Colon (tissue), 2 donors: ENCODE measurements at regions not wholly inside any gene's neighbourhood (a gene's known extent, or its start where the extent isn't known, plus 50 kb on each side); places are given as distances from the start of the nearest gene placed in this dataset.

Source experiments
- FAIRE-seq: peaks from 2 replicates; lab custom pipeline; 2012; peaks lifted over from hg19 to GRCh38; lab: Jason Lieb, UNC
- donor health status: control.
- donor health status: control.

DNA sequence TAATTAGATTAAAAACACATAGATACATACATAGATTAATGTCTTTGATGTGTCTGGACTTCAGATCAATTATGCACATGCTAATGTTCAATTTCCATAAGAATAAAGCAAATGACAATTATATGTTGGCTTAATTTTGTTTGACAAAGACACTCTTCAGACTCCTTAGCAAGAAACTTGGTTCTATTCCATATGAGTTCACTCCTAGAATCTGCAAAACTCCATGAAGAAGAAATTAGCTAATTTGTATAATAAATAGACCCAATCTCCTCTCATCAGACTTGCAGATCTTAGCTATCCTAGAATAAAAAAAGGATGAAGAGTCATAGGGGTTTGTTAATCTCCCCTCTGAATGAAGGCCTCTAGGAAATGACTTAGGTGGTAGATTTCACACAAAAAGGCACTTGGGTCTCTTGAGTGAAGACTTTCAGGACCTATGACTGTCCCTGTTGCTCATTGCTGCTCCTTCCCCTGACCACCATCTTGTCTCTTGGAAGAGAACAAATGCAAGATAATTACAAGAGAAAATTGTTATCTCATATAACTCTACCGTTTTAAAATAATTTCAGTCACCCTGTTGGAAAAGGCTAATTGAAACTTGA lies 302.2 kb downstream of the EFNB2 start:
- no peak for FAIRE-seq

DNA sequence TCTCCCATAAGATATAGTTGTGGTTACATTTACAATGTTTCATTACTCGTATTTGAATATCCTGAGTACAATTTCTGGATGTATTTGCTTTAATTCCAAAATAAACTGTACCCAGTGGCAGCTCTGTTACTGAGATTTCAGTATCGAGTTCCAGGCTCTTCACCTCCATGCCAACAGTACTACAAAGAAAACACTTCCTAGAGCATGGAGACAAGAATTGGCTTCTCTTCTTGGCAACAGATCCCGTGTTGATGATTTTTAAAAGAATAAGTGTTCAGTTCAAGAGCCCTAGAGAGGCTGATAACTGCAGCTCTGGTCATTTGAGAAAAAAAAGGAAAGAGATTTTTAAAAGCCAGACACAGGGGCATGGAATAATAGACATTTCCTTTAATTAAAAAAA lies 302.8 kb downstream of the EFNB2 start:
- no peak for FAIRE-seq

DNA sequence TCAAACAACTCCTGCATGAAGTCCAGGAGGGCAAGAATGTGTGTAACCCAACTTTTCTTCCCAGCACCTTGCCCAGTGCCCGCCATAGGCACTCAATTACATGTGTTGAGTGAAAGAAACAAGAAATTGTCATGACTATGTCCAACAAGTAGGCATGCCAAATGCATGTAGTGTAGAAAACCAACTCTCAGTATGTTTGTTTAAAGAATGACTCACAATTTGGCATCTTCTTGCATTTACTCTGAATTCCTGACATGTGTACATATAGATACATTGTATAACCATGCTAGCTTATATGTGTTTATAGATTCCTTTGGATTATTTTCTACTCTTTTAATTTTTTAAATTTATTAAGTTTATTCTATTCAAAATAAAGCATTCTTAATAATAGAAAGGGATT lies 305.0 kb downstream of the EFNB2 start:
- peak; percentile 33 for FAIRE-seq

GRCh38 chr13:106225126-106225525 lies 310.3 kb downstream of the EFNB2 start:
- no peak for FAIRE-seq

DNA sequence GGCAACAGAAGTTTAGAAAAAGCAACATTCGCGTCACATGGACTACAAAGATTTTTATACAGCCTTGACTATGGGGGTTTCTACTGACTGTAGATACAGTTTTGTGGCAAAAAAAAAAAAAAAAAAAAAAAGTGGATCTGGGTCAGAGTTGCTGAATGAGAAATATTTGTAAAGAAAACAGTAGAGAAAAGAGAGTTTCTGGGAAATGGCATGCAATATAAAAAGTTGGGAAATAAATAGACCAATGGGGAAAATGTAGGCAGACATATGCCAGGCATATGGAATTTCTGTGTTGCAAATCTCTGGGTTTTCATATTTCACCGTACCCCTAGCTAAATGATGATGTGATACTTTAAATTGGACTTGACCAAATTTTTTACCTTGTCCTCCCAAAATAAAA lies 315.3 kb downstream of the EFNB2 start:
- FAIRE-seq: no peak

GRCh38 chr13:106213028-106213757 lies 322.3 kb downstream of the EFNB2 start:
- FAIRE-seq: no peak

DNA sequence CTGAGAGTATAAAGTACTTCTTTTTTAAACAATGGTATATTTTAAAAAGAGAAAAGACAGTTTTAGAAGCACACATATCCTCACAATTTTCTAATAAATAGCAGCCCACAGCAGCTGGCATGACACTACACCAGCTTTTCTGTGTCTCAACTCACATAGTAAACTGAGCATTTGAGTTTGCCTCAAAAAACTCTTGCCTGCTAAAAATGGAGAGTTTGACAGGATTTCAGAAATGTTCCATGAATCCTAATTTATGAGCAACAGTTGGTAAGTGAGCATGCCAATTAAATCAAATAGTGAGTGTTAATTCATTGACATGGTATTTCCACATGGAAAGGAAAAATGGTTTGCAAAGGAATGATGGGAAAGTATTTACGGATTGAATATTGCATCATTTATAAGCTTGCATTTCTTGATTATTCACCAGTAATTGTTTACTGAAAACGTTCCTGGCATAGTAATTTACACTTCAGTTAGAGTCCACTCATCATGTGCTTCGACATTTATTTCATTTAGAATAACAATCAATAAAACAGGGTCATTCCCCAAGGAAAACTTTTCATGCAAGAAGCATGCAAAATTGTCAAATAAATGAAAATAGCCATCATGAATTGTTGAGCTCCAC lies 323.0 kb downstream of the EFNB2 start:
- no peak for FAIRE-seq

DNA sequence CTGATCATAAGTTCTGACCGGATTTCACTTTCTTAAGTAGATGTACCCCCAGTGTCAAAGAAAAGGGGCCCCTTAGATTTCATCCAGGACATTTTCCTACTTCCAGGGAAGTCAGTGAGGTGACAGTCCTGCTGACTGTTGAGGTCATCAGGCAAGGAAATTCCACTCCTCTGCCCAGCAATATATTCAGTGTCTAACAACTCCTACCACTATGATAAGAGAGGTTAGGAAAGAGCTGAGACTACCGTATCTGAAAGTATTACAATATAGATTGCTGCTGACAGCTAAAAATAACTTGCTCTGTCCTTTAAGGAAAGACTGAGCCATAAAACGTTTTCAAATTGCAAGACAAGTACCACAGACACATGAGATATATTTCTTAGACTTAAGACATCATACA lies 325.1 kb downstream of the EFNB2 start:
- no peak for FAIRE-seq

DNA sequence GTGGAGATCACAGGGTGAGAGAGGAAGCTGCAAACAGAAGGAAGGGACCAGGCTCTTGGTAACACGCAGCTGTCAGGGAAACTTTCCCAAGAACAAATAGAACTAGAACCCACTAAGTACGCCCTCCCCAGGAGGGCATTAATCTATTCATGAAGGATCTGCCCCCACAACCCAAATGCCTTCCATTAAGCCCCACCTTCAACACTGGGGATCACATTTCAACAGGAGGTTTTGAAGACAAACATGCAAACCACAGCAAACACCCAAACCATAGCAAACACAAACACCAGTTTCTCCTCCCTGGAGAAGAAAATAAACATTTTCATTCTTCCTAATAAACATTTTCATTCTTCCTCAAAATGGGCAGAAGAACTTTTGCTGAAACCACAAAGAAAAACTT lies 329.6 kb downstream of the EFNB2 start:
- FAIRE-seq: no peak

DNA sequence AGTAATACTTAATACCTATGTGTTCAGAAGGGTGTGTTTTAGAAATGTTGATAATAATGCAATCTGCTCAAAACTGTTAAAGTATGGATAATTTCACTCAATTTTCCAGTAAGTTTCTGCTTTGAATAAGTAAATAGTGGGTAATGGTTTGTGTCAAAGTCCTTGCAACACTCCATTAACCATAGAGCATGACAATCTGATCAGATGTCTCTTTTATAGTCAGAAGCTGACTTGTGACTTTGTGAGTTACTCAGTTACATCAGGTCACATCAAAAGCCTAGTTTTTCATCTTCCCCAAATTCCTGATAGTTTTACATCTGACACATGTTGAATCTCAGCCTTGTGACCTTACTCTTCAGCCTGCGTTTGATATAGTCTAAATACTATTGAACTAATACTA lies 338.0 kb downstream of the EFNB2 start:
- FAIRE-seq: no peak

DNA sequence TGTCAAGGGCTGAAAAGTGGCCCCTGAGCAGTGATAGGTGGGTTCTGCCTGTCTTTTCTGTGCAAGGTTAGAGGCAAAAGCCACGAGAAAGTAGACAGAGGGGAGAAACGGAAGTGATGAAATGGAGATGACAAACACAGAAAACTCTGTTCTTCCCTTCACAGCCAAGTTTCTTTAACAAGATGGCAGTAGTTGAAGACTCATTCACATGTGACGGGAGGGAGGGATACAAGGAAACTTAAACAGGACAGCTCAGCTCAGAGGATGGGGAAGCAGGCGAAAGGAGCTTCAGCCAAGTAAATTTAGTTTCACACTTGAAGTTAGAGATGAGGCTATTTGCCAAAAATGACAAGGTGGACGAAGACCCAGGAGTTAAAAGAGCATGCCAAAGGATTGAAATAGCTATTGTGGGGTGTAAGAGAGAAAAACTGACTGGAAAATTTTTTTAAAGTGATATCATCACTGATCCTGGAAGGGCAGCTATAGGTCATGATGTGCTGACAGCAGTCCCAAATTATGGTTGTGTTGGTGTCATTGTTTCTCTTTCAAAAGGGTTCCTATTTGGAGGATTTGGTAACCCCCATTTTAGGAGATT lies 347.9 kb downstream of the EFNB2 start:
- no peak for FAIRE-seq

DNA sequence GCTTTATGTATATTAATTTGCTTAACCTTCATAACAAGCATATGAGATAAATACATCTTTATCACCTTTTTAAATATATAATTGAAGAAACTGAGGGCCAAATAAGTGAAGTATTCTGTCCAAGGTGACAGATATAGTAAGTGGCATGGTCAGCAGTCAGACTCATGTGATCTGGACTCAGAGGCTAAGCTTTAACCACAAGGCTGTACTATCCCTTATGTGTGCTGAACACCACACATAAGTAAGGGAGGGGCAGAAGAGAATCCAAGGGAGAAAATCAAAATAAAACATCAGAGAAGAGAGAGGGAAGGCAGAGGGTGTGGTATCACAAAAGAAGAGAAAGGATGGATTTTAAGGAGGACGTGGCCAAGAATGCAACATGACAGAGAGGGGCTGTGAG lies 348.4 kb downstream of the EFNB2 start:
- FAIRE-seq: no peak

DNA sequence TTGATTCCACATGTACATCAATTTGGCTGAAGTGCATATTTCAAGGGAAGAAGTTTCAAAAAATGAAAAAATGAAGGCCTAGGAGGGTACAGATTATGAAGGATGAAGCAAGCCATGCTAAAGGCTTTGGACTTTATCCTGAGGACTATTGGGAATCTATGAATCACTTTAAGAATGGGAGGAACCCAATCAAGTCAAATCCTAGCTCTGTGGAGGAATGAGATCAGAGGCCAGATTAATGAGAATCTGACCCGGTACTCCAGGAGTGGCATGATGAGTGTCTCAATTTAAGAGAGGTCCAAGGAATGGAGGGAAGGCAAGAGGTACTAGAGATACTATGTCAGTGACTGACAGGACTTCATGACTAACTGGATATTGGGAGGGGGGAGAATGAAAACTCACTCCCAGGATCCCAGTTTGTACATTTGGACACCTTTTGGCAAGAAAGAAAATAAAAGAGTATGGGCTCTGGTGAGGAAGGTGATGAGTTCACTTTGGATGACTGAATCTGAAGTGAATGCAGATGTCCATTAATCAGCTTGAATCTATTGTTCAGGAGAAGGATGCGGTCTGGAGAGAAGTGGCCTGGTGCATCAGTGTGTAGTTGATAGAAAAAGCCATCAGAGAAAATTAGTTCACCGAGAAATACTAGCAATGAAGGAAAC lies 349.0 kb downstream of the EFNB2 start:
- no peak for FAIRE-seq

DNA sequence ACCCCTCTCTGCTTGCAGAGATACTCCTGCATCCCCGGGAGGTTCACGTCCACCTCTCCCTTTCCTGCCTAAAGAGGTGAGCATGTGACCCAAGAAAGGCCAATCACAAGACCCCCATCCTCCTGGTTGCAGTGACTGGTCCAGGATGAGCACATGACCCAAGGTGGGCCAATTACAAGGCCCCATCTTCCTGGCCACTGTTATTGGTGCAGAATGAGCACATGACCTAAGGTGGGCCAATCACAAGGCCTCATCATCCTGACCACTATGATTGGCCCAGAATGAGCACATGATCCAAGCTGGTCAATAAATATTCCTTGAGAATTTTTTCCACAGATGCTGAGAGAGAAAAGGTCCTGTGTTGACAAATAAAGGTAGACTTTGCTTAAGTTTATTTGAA lies 350.7 kb downstream of the EFNB2 start:
- no peak for FAIRE-seq

DNA sequence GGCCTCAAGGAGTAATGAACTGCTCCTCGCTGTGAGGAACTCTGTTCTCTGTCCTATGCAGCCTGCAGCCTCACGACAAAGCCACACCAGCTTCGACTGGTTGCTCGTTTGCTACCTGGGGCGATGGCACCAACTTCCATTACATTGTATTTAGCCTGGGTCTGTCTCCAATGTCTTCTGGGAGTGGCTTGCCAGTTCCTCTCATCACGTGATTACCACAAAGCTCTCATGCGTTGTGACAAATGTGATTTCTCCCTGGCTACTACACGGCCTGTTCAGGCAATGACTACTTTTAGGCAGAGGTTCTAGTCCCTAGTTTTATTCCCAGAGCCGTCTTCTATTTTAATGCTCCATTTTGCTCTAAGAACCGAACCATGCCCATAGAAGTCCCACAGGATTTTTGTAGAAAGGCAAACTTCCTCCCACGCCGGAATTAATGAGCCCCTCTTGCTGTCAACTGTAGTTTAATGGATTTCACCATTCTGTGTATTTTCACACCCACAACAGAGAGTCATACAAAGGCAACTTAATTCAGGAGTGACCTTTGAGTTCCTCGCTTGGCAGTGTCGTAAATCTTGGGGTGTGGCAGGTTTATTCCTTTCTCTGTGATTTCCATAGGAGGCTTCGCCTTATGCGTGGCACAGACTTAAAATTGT lies 351.9 kb downstream of the EFNB2 start:
- FAIRE-seq: no peak

GRCh38 chr13:106182404-106182803 lies 353.1 kb downstream of the EFNB2 start:
- FAIRE-seq: no peak

DNA sequence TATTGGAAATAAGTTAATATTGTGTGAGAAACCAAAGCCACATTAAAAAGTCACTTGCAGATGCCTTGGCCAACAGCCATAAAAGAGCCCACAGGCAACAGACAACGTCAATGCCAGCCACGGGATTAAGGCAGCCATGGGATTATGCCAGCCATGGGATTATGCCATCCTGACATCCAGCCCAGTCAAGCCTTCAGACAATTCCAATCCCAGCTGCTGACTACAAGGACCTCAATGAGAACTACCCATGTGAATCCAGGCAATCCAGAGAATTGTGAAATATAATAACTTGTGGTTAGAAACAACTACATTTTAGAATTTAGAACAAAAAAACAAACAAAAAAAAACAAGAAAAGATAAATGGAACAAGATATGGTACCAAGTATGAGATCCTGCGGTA lies 356.6 kb downstream of the EFNB2 start:
- FAIRE-seq: no peak

DNA sequence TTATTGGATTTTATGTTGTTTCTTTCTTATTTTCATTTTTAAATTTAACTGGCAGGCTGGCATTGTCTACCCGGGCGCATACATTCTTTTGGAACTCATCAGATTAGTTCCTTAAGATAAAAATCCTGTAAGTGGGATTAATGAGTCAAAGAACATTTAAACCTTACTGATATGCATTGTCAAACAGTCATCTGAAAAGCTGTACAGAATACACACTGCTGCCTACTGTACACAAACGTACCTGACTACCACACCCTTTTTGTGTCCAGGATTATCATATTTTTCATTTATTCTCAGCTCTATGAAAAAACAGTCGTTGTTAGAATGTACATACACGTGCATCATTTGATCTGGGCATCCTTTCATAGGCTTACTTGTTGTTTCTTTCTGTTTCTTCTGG lies 358.3 kb downstream of the EFNB2 start:
- FAIRE-seq: no peak

GRCh38 chr13:106176117-106176516 lies 359.3 kb downstream of the EFNB2 start:
- FAIRE-seq: no peak

DNA sequence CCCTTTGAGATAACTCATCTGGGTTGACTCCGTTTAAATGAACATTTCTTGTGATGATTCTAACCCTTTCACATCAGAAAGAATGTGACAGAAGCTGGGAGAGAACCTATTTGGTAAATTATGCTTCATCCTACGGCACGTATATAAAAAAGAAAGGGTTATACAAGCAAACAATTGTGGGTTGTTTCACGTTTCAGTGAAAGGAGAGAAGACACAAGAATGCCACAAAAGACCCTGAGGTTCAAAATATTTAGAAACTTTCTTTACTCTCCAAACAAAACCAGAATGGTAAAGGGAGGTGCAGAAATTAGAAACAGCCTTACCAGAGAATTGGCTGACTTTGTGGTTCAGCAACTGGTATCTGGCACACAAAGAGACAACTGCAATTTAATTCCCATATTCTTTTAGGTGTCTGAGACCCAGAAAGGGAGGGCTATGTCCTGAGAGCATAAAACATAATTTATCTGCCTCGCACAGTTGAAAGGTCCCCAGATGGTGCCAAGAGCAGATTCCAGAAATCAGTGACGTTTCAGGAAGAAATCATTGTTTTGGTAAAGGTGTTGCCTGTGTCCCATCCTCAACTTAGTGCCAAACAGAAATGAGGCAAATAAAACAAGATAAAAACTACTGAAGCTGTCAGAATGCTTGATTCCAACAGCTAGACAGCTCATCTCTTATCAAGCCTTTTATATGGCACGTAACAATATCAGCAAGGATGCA lies 361.4 kb downstream of the EFNB2 start:
- FAIRE-seq: no peak

GRCh38 chr13:106173346-106173745 lies 362.1 kb downstream of the EFNB2 start:
- FAIRE-seq: no peak
